Activated effector memory CD4-positive, alpha-beta T cell treated with anti-CD3 and anti-CD28 coated beads, Interleukin-2, amount 50 U/mL, for 16 hours (primary cell): ENCODE measurements at regions not wholly inside any gene's neighbourhood (a gene's known extent, or its start where the extent isn't known, plus 50 kb on each side); places are given as distances from the start of the nearest gene placed in this dataset.

Experiments used
- DNase-seq: peaks from one replicate; pipeline ENCODE4 v3.0.0-alpha.2; 2020

- DNase-seq: no peak
These were observed 431.2 kb downstream of the GPM6A start for GRCh38 chr4:175380841-175381240.

DNA sequence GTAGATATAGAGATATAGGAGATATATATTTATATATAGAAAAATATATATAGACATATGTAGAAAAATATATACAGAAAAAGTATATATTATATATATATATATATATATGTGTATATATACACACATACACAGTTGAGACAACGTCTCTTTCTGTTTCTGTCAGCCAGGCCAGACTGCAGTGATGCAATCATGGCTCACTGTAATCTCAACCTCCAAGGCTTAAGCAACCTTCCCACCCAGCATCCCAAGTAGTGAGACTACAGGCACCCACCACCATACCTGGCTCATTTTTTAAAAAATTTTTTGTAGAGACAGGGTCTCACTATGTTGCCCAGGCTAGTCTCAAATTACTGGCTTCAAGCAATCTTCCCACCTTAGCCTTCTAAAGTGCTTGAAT is 426.3 kb downstream of the GPM6A start:
- DNase-seq: no peak

DNA sequence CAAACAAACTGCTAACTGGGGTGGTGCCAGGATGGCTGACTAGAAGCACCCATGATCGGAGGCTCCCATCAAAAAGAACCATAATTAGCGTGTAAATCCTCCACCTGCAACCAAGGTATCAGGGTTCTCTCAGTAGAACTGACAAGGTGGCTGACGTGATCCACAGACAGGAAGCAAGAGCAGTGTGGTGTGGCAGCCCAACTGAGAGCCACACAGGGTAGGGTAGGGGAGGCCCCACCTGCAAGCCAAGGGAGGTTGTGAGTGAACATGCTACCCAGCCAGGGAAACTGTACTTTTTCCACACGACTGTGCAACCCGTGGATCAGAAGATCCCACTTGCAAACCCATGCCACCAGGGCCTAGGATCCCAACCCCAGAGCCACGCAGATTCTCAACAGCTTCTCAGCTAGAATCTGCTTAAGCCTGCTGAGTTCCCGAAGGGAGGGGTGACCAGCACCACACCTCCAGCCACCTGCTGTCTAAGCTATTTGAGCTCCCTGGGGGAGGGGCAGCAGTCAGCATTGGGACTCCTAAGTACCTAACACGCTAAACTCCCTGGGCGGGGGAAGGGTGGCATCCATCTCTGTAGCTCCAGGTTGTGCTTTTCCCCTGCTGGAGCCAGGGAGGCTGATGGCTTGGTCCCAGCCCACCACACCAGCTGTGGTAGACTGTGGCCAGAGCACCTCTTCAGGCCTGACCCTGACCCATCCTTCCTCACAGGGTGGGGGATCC is 425.1 kb downstream of the GPM6A start:
- DNase-seq: no peak

DNA sequence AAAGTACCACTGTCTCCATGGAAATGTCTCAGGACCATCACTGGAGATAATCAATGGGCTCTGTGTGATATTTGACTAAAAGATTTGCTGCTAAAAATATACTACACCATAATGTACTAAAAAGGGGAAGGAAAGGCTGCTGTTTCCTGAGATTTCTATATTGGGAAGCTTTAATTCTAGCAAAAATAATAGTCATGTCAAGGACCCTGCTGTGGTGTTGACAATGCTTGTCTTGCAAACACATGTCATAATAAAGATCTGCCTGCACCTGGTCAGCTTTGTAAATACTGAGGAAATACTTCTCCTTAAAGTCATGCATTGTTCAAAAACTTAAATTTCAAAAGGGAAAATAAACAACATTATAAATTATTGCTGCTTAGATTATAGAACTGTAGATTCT is 417.9 kb downstream of the GPM6A start:
- no peak for DNase-seq

GRCh38 chr4:175405961-175406360 is 406.1 kb downstream of the GPM6A start:
- DNase-seq: no peak

DNA sequence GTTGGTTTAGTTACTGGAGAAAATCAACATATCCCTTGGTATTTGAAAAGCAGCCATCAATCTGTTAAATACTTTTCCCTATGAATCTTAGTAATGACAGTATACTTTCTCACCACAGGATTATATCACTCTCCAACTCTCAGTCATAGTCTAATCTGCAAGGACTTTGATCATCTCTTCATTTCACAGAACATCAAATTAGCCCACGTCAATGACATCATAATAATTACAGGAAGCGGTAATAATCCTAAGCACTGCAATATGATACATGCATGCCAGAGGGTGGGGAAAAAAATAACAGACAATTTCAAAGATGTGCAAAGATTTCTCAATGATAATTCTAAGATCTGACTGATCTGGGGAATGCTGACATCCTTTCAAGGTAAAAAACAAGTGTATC is 404.1 kb downstream of the GPM6A start:
- DNase-seq: no peak

DNA sequence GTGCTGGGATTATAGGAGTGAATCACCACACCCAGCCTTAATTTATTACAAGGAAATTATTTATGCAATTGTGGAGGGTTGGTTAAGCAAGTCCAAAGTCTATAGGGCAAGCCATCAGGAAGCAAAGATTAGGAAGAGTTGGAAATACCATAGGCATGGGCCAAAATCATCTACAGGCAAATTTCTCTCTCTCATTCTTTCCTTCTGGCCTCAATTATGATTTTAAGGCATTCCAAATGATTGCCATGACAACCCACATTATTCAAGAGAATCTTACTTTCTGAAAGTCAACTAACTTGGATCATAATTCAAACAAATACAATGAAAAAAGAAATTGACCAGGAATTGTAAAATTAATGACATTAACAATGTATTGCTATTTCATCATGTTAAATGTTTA is 400.8 kb downstream of the GPM6A start:
- no peak for DNase-seq

- DNase-seq: no peak
These were observed 399.9 kb downstream of the GPM6A start for GRCh38 chr4:175412161-175412560.

DNA sequence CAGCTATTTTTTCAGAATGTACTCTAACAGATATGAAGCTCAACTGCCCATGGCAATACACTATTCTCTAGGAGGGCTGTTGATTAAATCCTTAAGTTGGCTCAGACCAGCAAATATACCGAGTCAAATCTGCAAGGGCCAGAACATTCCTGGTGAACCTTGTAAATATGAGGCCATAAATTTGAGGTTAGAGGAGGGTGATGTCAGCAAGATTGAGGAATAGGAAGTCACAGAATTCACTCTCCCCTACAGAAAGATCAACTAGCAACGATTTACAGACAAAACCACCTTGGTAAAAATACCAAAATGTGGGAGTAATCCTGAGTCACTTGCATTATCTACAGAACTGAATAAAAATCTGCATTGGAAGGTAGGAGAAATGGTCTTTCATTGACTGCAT is 399.3 kb downstream of the GPM6A start:
- DNase-seq: no peak

DNA sequence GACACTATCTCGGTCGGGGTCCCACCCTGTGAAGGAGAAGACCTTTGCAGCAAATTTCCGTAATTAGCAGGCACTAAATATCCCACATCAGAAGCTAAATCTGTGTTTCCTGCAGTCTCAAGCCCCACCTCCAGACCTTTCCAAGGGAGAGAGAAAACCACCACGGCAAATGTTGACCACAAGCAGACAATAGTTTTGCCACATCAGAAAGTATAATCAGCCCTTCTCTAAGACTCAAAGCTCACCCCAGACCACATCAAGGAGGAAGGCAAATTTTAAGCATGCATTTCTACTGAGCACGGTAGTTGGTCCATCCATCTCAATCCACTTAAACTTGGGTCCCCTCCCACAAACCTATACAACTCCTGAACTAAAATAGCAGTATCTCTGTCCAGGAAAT is 398.5 kb downstream of the GPM6A start:
- no peak for DNase-seq

- DNase-seq: no peak
These were observed 397.5 kb downstream of the GPM6A start for GRCh38 chr4:175414602-175415001.

DNA sequence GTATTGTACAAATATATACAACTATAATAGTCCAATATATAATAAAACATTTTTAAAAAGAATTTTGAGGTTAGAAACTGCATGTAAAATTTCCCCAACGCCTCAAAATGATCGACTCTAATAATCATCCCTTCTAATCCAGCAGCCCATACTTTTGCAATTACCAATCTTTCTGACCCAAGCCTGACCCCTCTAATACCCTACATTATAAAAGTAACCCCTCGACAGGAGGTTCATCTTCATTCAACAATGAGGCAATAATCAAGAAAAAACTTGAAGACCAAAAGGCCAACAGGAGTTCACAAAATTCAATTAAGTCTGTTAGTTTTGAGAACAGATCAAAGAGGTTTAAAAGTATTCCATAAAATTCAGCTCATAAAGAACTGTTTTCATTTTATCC is 393.5 kb downstream of the GPM6A start:
- no peak for DNase-seq

GRCh38 chr4:175419236-175419718 is 392.8 kb downstream of the GPM6A start:
- no peak for DNase-seq

- no peak for DNase-seq
These were observed 390.6 kb downstream of the GPM6A start for GRCh38 chr4:175421506-175421905.

DNA sequence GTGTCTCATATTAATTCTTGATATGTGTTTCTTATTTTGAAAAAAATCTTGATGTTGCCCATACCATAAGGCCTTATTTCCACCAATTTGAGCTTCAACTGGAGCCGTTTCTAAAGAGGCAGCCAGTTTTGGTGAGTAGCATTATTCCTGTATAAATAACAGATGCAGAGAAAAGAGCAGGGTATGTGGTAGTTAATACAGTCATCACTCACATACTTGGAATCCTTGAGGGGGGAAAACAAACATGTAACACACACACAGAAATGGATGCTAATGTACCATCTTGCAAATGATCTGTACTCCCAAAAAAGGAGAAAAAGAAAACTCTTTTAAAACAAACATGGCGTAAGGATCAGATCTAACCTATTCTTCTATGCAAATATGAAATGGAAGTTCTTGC is 389.7 kb downstream of the GPM6A start:
- no peak for DNase-seq

DNA sequence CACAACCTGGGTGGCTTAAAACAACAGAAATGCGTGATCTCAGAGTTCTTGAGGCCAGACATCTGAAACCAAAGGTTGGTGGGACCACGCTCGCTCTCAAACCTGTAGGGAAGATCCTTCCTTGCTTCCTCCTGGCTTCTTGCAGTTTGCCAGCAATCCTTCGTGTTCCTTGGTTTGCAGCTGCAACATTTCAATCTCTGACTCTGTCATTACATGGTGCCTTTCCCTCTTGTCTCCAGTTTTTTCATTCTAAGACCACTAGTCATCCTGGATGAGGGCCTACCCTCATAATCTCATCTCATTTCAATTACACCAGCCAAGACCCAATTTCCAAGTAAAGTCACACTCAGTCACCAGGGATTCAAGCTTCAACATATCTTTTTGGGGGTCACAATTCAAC is 388.0 kb downstream of the GPM6A start:
- DNase-seq: no peak

GRCh38 chr4:175427751-175428150 is 384.3 kb downstream of the GPM6A start:
- DNase-seq: no peak

DNA sequence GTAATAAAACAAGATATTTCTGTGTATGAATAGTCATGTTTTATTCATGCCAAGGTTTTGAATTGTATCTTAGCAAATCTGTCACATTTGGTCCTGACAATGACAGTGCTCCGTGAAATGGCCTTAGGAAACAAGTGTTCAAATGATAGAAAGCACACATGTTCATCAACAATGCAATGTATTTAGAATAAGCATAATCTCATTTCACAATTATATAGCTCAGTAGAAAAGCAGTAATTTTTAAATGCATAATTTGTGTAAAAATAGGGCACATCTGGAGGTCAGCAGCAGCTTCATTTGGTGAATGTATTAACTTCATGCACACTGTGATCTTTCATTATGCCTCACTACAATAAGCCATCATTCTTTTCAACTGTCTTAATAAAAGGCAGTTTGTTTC is 380.4 kb downstream of the GPM6A start:
- no peak for DNase-seq

- DNase-seq: no peak
These were observed 376.7 kb downstream of the GPM6A start for GRCh38 chr4:175435381-175435783.

DNA sequence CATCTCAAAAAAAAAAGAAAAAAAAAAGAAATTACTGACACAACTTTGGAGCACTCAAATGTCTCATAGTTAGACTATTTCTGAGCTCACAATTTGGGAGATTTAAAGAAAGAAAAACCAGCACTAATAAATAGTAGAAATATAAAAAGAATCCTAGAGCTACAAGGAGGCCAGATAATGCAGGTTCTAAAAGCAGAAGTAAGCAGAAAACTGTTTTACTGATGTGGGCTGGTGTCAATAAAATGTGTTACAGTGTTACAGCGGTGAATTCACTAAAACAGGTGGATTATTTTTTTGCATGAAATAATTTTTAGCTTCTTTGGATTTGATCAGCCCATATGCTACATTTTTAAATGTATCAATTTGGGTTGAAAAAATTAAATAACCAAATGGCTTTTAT is 375.9 kb downstream of the GPM6A start:
- DNase-seq: no peak

DNA sequence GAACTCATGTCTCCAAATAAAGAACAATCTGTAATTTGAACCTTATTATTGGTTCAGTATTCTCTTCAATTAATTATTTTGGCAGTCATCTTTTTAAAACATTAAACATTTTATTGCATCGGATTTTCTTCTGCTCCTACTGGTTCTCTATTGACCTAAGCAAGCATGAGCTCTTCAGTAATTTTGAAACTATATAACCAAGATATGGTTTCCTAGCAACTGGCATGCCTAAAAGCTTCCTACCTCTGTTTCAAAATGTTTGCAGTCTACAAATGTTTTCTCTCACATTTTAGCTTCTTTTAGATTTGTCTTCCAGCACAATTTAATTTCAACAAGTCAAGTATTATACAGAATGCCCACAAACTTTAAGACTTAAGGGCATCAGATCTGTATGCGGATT is 371.3 kb downstream of the GPM6A start:
- no peak for DNase-seq

DNA sequence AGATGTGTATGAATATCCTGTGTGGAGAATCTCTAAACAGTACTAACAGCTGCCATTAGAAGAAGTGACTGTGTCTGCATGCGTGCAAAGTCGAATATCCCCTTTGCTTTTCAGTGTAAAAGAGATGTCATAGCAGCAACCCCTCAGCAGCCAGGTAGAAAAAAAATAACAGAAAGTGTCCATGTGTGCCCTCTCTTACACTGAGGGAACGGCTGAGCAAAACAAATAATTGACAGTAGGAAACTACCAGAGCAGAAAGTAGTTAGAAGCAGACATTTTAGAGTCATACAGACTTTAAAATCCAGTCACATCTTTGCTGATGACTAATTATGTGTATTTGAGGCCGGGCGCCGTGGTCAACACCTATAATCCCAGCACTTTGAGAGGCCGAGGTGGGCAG is 370.8 kb downstream of the GPM6A start:
- DNase-seq: no peak

DNA sequence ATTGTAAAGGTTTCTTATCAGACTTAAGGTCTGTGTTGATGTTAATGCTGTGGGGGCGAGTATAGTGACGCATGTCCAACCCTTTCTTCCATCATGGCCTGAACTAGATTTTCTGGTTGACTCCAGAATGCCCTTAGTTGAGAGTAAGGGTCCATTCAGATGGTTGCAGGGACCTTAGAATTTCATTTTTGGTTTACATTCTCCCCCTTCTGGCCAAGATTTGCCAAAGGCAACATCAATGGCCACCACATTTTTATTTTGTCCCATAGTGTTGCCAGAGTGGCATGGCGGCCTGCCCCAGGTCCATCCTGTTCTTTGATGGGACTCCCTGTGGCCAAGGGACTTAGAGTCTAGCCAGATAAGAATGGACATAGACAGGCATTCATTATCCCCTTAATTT is 368.5 kb downstream of the GPM6A start:
- DNase-seq: no peak

- no peak for DNase-seq
These were observed 367.6 kb downstream of the GPM6A start for GRCh38 chr4:175444512-175444911.

GRCh38 chr4:175447016-175447415 is 365.0 kb downstream of the GPM6A start:
- no peak for DNase-seq
